H1 (cell line): ENCODE measurements at regions not wholly inside any gene's neighbourhood (a gene's known extent, or its start where the extent isn't known, plus 50 kb on each side); places are given as distances from the start of the nearest gene placed in this dataset.

Experiments used
- CTCF ChIA-PET: fragments of 300-600 bp; sonication (Branson Sonifier 250); formaldehyde crosslinking; loops from one replicate; lab custom pipeline; 2021; ENCODE audit not compliant: partially characterized antibody; lab: Charles Lee
- POLR2A ChIA-PET: fragments of 300-600 bp; sonication (Branson Sonifier 250); formaldehyde crosslinking; loops from one replicate; lab custom pipeline; 2021; ENCODE audit warnings: inconsistent platforms; ENCODE audit not compliant: partially characterized antibody; lab: Charles Lee
- DNase-seq, 2 experiments: peaks; one replicate each; pipeline versions ENCODE4 v3.0.0 to v3.0.0-alpha.2; 2010 to 2022; ENCODE audit warnings: low spot score in 2 of 2, low read depth in 1 of 2, mixed read lengths in 1 of 2
- FAIRE-seq: peaks from 2 replicates; lab custom pipeline; 2011; peaks lifted over from hg19 to GRCh38; lab: Jason Lieb, UNC
- H2AFZ ChIP-seq: 2 replicates; pipeline ENCODE4 v1.8.1; 2012; ENCODE audit warnings: low read length, inconsistent platforms
- H2AK5ac ChIP-seq: 2 replicates; pipeline ENCODE4 v1.6.1; 2013; ENCODE audit warnings: low read depth, low read length
- H2BK120ac ChIP-seq: replicated peaks from 2 replicates; pipeline ENCODE3; 2013; ENCODE audit warnings: low read depth, low read length, inconsistent platforms
- H2BK12ac ChIP-seq: 2 replicates; pipeline ENCODE4 v1.6.1; 2013; ENCODE audit warnings: low read depth, low read length
- H2BK15ac ChIP-seq: 2 replicates; pipeline ENCODE4 v1.6.1; 2013; ENCODE audit warnings: low read length
- H2BK20ac ChIP-seq: 2 replicates; pipeline ENCODE4 v1.6.1; 2013; ENCODE audit warnings: low read length
- H2BK5ac ChIP-seq: 2 replicates; pipeline ENCODE4 v1.6.1; 2013; ENCODE audit warnings: low read depth, low read length
- H3K14ac ChIP-seq: 2 replicates; pipeline ENCODE4 v1.6.1; 2013; ENCODE audit warnings: inconsistent platforms; ENCODE audit not compliant: insufficient read length
- H3K18ac ChIP-seq: 2 replicates; pipeline ENCODE4 v1.6.1; 2013; ENCODE audit warnings: low read length; ENCODE audit errors: extremely low read depth
- H3K23ac ChIP-seq: 2 replicates; pipeline ENCODE4 v1.6.1; 2013; ENCODE audit warnings: inconsistent platforms; ENCODE audit not compliant: insufficient read length
- H3K23me2 ChIP-seq: 2 replicates; pipeline ENCODE4 v1.6.1; 2013; ENCODE audit warnings: low read depth, low read length
- H3K27ac ChIP-seq: 2 replicates; pipeline ENCODE4 v1.6.1; 2011; ENCODE audit warnings: low read depth, low read length, inconsistent platforms
- H3K27me3 ChIP-seq, 4 experiments: replicated peaks in 1 of 4; 1 replicate in 1 of 4; 2 replicates in 3 of 4; pipeline versions ENCODE4 v1.6.1 to v1.8.1; 2011 to 2013; ENCODE audit warnings: low read length in 3 of 4, mild to moderate bottlenecking in 3 of 4, inconsistent platforms in 2 of 4, mixed read lengths in 2 of 4, moderate library complexity in 1 of 4; ENCODE audit not compliant: control insufficient read depth in 3 of 4, insufficient read depth in 3 of 4; ENCODE audit errors: extremely low read depth in 1 of 4
- H3K36me3 ChIP-seq, 4 experiments: 2 replicates each; pipeline versions ENCODE4 v1.6.1 to v1.8.1; 2011 to 2013; ENCODE audit warnings: mild to moderate bottlenecking in 4 of 4, low read length in 3 of 4, moderate library complexity in 2 of 4, control low read depth in 1 of 4, inconsistent platforms in 1 of 4; ENCODE audit not compliant: insufficient read depth in 4 of 4, control insufficient read depth in 2 of 4
- H3K4ac ChIP-seq: replicated peaks from 2 replicates; pipeline ENCODE3; 2013; ENCODE audit warnings: low read length, low read depth, mixed read lengths, inconsistent platforms; ENCODE audit not compliant: insufficient read length
- H3K4me1 ChIP-seq, 4 experiments: replicated peaks in 1 of 4; 1 replicate in 1 of 4; 2 replicates in 3 of 4; pipeline versions ENCODE4 v1.6.1 to v1.8.1; 2011 to 2013; ENCODE audit warnings: low read length in 3 of 4, inconsistent platforms in 2 of 4, mixed read lengths in 1 of 4; ENCODE audit not compliant: insufficient read depth in 4 of 4, control insufficient read depth in 3 of 4
- H3K4me2 ChIP-seq, 2 experiments: 2 replicates each; pipeline versions ENCODE4 v1.6.1 to v1.8.1; 2011 to 2013; ENCODE audit warnings: low read depth in 2 of 2, low read length in 2 of 2, control low read depth in 1 of 2, inconsistent platforms in 1 of 2, mild to moderate bottlenecking in 1 of 2; ENCODE audit not compliant: insufficient read depth in 1 of 2
- H3K4me3 ChIP-seq, 4 experiments: fragments of 200-600, 300-600 bp in 1 of 4; sonication (generic), shearing (Covaris generic), sonication (Bioruptor Twin) in 1 of 4; 2 replicates each; pipeline versions ENCODE4 v1.5.1 to v1.8.1; 2011 to 2016; ENCODE audit warnings: low read length in 4 of 4, low read depth in 3 of 4, control low read depth in 2 of 4, inconsistent platforms in 2 of 4, mild to moderate bottlenecking in 2 of 4, mixed read lengths in 1 of 4, moderate library complexity in 1 of 4; ENCODE audit not compliant: insufficient read depth in 2 of 4; ENCODE audit errors: extremely low read depth in 1 of 4
- H3K56ac ChIP-seq: replicated peaks from 2 replicates; pipeline ENCODE3; 2013; ENCODE audit warnings: low read depth, mild to moderate bottlenecking, mixed read lengths, low read length, inconsistent platforms; ENCODE audit not compliant: insufficient read length
- H3K79me1 ChIP-seq: 2 replicates; pipeline ENCODE4 v1.6.1; 2013; ENCODE audit warnings: low read depth, low read length, control low read depth
- H3K79me2 ChIP-seq, 2 experiments: 2 replicates each; pipeline versions ENCODE4 v1.6.1 to v1.8.1; 2012 to 2013; ENCODE audit warnings: low read length in 2 of 2, mild to moderate bottlenecking in 2 of 2, inconsistent platforms in 1 of 2; ENCODE audit not compliant: insufficient read depth in 2 of 2, control insufficient read depth in 1 of 2
- H3K9ac ChIP-seq, 4 experiments: replicated peaks in 1 of 4; 1 replicate in 1 of 4; 2 replicates in 3 of 4; pipeline versions ENCODE4 v1.6.1 to v1.8.1; 2011 to 2013; ENCODE audit warnings: low read depth in 3 of 4, low read length in 3 of 4, control low read depth in 2 of 4, mild to moderate bottlenecking in 2 of 4, moderate library complexity in 2 of 4, inconsistent platforms in 1 of 4; ENCODE audit errors: extremely low read depth in 1 of 4
- H3K9me3 ChIP-seq, 2 experiments: 2 replicates each; pipeline versions ENCODE4 v1.6.1 to v1.8.1; 2012 to 2013; ENCODE audit warnings: mild to moderate bottlenecking in 2 of 2, moderate library complexity in 2 of 2, control low read depth in 1 of 2, inconsistent platforms in 1 of 2, low read depth in 1 of 2, low read length in 1 of 2, mixed read lengths in 1 of 2; ENCODE audit not compliant: insufficient read depth in 2 of 2
- H4K20me1 ChIP-seq, 2 experiments: replicated peaks in 1 of 2; 2 replicates each; pipeline versions ENCODE3 to v1.8.1; 2011 to 2013; ENCODE audit warnings: inconsistent platforms in 2 of 2, low read length in 2 of 2, mild to moderate bottlenecking in 1 of 2; ENCODE audit not compliant: insufficient read depth in 2 of 2, control insufficient read depth in 1 of 2
- H4K5ac ChIP-seq: 2 replicates; pipeline ENCODE4 v1.6.1; 2013; ENCODE audit warnings: low read length, low read depth, mixed read lengths, inconsistent platforms; ENCODE audit not compliant: insufficient read length
- H4K8ac ChIP-seq: 2 replicates; pipeline ENCODE4 v1.8.0; 2013; ENCODE audit warnings: mild to moderate bottlenecking, moderate library complexity, low read length, inconsistent platforms; ENCODE audit not compliant: insufficient read depth; ENCODE audit errors: extremely low read depth
- H4K91ac ChIP-seq: replicated peaks from 2 replicates; pipeline ENCODE3; 2013; ENCODE audit warnings: low read length, mixed read lengths, inconsistent platforms; ENCODE audit not compliant: insufficient read length
- ASH2L ChIP-seq: fragments of 200-600, 300-600 bp; sonication (generic); IDR thresholded peaks from one replicate; pipeline ENCODE4 v1.7.1; 2017; ENCODE audit warnings: low read length
- BCL11A ChIP-seq, 2 experiments: IDR thresholded peaks; one replicate each; pipeline ENCODE4 v1.6.1; 2011; ENCODE audit warnings: low read depth in 2 of 2, low read length in 2 of 2, mild to moderate bottlenecking in 2 of 2
- CEBPB ChIP-seq: IDR thresholded peaks from 2 replicates; pipeline ENCODE4 v1.6.1; 2012; ENCODE audit warnings: low read depth, low read length
- HDAC2 ChIP-seq, 2 experiments: fragments of 300-600 bp in 1 of 2; sonication (generic) in 1 of 2; IDR thresholded peaks; 2 replicates each; pipeline ENCODE4 v1.6.1; 2011 to 2012; ENCODE audit warnings: low read depth in 2 of 2, low read length in 2 of 2, mild to moderate bottlenecking in 2 of 2, moderate library complexity in 2 of 2, borderline replicate concordance in 1 of 2, inconsistent platforms in 1 of 2
- HDAC6 ChIP-seq: IDR thresholded peaks from one replicate; pipeline ENCODE4 v1.7.1; 2012; ENCODE audit warnings: low read depth, mild to moderate bottlenecking, inconsistent platforms, low read length, moderate library complexity
- POU5F1 ChIP-seq: IDR thresholded peaks from 2 replicates; pipeline ENCODE4 v1.6.1; 2011; ENCODE audit warnings: low read depth, mild to moderate bottlenecking, low read length, moderate library complexity
- RBBP5 ChIP-seq: IDR thresholded peaks from 2 replicates; pipeline ENCODE4 v1.7.1; 2012; ENCODE audit warnings: low read depth, mild to moderate bottlenecking, inconsistent platforms, low read length, moderate library complexity, borderline replicate concordance
- SIRT6 ChIP-seq: IDR thresholded peaks from one replicate; pipeline ENCODE4 v1.7.1; 2012; ENCODE audit warnings: low read length, inconsistent platforms
- SP2 ChIP-seq: IDR thresholded peaks from 2 replicates; pipeline ENCODE4 v1.6.1; 2012; ENCODE audit warnings: mild to moderate bottlenecking, low read length, inconsistent platforms
- SP4 ChIP-seq: IDR thresholded peaks from 2 replicates; pipeline ENCODE4 v1.6.1; 2012; ENCODE audit warnings: low read length, inconsistent platforms
- TAF1 ChIP-seq: IDR thresholded peaks from 2 replicates; pipeline ENCODE4 v1.6.1; 2011; ENCODE audit warnings: mild to moderate bottlenecking, low read depth, low read length
- TAF7 ChIP-seq: optimal IDR thresholded peaks from 2 replicates; pipeline ENCODE3; 2011; ENCODE audit warnings: low read depth, mild to moderate bottlenecking, inconsistent platforms, low read length, moderate library complexity, borderline replicate concordance
- YY1 ChIP-seq: IDR thresholded peaks from 2 replicates; pipeline ENCODE4 v1.6.1; 2011; ENCODE audit warnings: low read depth, mild to moderate bottlenecking, low read length
- WGBS, 2 experiments: shearing (Covaris generic) in 1 of 2; methylation state at CpG; one replicate each; pipeline versions ENCODE4 v1.1.6 to v1.1.7; 2013 to 2015; ENCODE audit warnings: low lambda C conversion rate in 2 of 2, mixed read lengths in 2 of 2, inconsistent platforms in 1 of 2, low coverage in 1 of 2, missing lambda C conversion rate in 1 of 2; ENCODE audit not compliant: insufficient replicate concordance in 2 of 2, insufficient coverage in 1 of 2, insufficient read length in 1 of 2; ENCODE audit errors: extremely low coverage in 1 of 2, missing lambda C conversion rate in 1 of 2; 5-methylcytosine and 5-hydroxymethylcytosine counted together
- TF ChIP-seq, protein P1 (sequence below): IDR thresholded peaks from 2 replicates; pipeline ENCODE4 v1.6.1; 2012; ENCODE audit warnings: inconsistent platforms

DNA sequence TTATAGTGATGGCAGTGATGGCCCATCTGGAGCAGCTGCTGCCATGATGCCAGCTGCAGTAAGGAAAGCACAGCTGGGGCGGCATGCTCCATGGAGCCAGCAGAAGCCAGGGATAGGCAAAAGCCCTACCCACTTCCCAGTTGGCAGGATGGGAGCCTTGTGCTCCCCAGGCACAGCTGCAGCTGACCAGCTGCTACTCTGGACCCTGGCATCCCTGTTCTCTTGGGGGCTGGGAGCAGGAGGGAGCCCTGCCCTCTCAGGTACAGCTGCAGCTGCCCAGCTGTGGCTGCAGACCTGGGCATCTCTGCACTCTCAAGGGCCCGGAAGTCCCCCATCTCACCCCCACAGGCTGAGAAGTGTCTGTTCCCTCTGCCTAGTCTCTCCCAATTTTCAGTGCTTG lies 531.9 kb downstream of the PCDH18 start:
- FAIRE-seq, result no peak

More for the DNA sequence above, 531.9 kb downstream of the PCDH18 start:
- H2BK20ac ChIP-seq, result no peak overlapping the region
- no peak overlapping the region for H4K91ac ChIP-seq
- no peak overlapping the region for H3K14ac ChIP-seq
- TF ChIP-seq CEBPB, result no peak
- no peak for TF ChIP-seq ASH2L
- no peak for TF ChIP-seq POU5F1
- TF ChIP-seq SIRT6, result no peak
- TF ChIP-seq RBBP5, result no peak
- TF ChIP-seq TAF1, result no peak
- TF ChIP-seq TAF7, result no peak
- no peak for TF ChIP-seq SP2
- TF ChIP-seq, protein P1, sequence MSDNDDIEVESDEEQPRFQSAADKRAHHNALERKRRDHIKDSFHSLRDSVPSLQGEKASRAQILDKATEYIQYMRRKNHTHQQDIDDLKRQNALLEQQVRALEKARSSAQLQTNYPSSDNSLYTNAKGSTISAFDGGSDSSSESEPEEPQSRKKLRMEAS, result no peak
- no peak for TF ChIP-seq SP4
- TF ChIP-seq BCL11A (IDR thresholded peaks at IDR 0.05; ENCODE audit: low read depth in 2 of 2, low read length in 2 of 2), result no peak
- no peak for TF ChIP-seq HDAC6
- no peak for TF ChIP-seq HDAC2 (IDR thresholded peaks at IDR 0.05; ENCODE audit: borderline replicate concordance in 1 of 2, low read depth in 2 of 2, low read length in 2 of 2)
- no peak for TF ChIP-seq YY1
- TF ChIP-seq, all 59 proteins: peak for 0
- ChIA-PET POLR2A (no interaction called here), CTCF (no interaction called here)
- peaks cover 9 to 16% of the 10 kb centered on the region in 2 experiments; a peak in 3 of 4 replicates for H3K9me3 ChIP-seq
- H2BK5ac ChIP-seq, result no peak overlapping the region
- H4K5ac ChIP-seq, result no peak overlapping the region
- no peak overlapping the region for H3K56ac ChIP-seq
- H3K36me3 ChIP-seq, result no peaks in the 10 kb centered on the region
- no peak overlapping the region for H3K4me2 ChIP-seq
- H3K79me2 ChIP-seq, result no peaks in the 10 kb centered on the region
- H2AK5ac ChIP-seq, result no peak overlapping the region
- H3K18ac ChIP-seq, result no peak overlapping the region
- no peaks in the 10 kb centered on the region for H3K4me1 ChIP-seq
- H3K23ac ChIP-seq, result no peak overlapping the region
- no peak overlapping the region for H3K27ac ChIP-seq
- no peak overlapping the region for H3K9ac ChIP-seq
- H4K20me1 ChIP-seq, result no peaks in the 10 kb centered on the region
- no peak overlapping the region for H3K4ac ChIP-seq
- H3K4me3 ChIP-seq, result no peak overlapping the region
- WGBS, 2 experiments, result 73% methylated on average over 2 of the region's 2 CpGs; no CpG with 5 or more reads in 1 of the 2 experiments
- no peak overlapping the region for H2BK120ac ChIP-seq
- no peaks in the 10 kb centered on the region for H3K79me1 ChIP-seq
- no peak overlapping the region for H2BK15ac ChIP-seq
- H3K27me3 ChIP-seq, result no peaks in the 10 kb centered on the region
- H2BK12ac ChIP-seq, result no peak overlapping the region
- no peak overlapping the region for H2AFZ ChIP-seq
- DNase-seq, result no peak
- no peak overlapping the region for H4K8ac ChIP-seq
- H3K23me2 ChIP-seq, result no peaks in the 10 kb centered on the region
